ENCODE measurements at regions not wholly inside any gene's neighbourhood (a gene's known extent, or its start where the extent isn't known, plus 50 kb on each side); places are given as distances from the start of the nearest gene placed in this dataset.
A peak's percentile ranks its signal among the peaks of the same experiment; 100 is the strongest.

- H2AFZ ChIP-seq (ENCODE audit: insufficient read depth, low read depth, low read length, poor library complexity, severe bottlenecking) = no peak overlapping the region
- no peaks in the 10 kb centered on the region for H3K36me3 ChIP-seq (replicated peaks in 1 of 2; ENCODE audit: control insufficient read depth in 1 of 2, insufficient read depth in 2 of 2, low read length in 2 of 2)
- no peaks in the 10 kb centered on the region for H4K20me1 ChIP-seq (ENCODE audit: insufficient read depth, low read length)
- H3K27me3 Mint-ChIP-seq (ENCODE audit: low read depth in 3 of 3) = peaks cover 0 to 20% (median 6%) of the 10 kb centered on the region in 3 donors
- no peak overlapping the region for H3K4me3 Mint-ChIP-seq
- H3K4me1 ChIP-seq (ENCODE audit: control insufficient read depth in 1 of 2, insufficient read depth in 2 of 2, low read length in 2 of 2) = no peaks in the 10 kb centered on the region
- H3K9me3 Mint-ChIP-seq = peaks cover 0 to 7% (median 0%) of the 10 kb centered on the region in 7 donors
- no peak overlapping the region for H3K4me2 ChIP-seq (replicated peaks; ENCODE audit: extremely low read depth, low read length, poor library complexity, severe bottlenecking)
- no peaks in the 10 kb centered on the region for H3K4me1 Mint-ChIP-seq
- DNase-seq = no peak
- no peak overlapping the region for H3K27ac ChIP-seq (ENCODE audit: low read depth in 1 of 2, low read length in 2 of 2)
- H3K4me3 ChIP-seq (replicated peaks in 1 of 3; ENCODE audit: low read depth in 2 of 3, low read length in 3 of 3) = no peak overlapping the region
- H3K36me3 Mint-ChIP-seq = no peaks in the 10 kb centered on the region
- 100% methylated on average over 1 of the region's 5 CpGs for WGBS (ENCODE audit: insufficient coverage)
- peak overlapping the region in 1 of 7 donors; percentile 4 for H3K27ac Mint-ChIP-seq
- no peak overlapping the region for H3K9ac ChIP-seq (ENCODE audit: insufficient read depth, low read length, poor library complexity, severe bottlenecking)
- H3K79me2 ChIP-seq (ENCODE audit: insufficient read depth, low read length) = no peaks in the 10 kb centered on the region
- no peak for TF ChIP-seq CTCF (IDR thresholded peaks at IDR 0.05)
- H3K9me3 ChIP-seq (replicated peaks in 1 of 2; ENCODE audit: control insufficient read depth in 1 of 2, insufficient read depth in 1 of 2, low read length in 2 of 2) = no peaks in the 10 kb centered on the region
- no peaks in the 10 kb centered on the region for H3K27me3 ChIP-seq (ENCODE audit: control insufficient read depth in 2 of 2, insufficient read depth in 2 of 2, low read length in 2 of 2)
- intact Hi-C loops (cut with micrococcal nuclease) = no loop called here
Observed at GRCh38 chr6:106017454-106017853, 68.7 kb upstream of the PRDM1 start.

DNA sequence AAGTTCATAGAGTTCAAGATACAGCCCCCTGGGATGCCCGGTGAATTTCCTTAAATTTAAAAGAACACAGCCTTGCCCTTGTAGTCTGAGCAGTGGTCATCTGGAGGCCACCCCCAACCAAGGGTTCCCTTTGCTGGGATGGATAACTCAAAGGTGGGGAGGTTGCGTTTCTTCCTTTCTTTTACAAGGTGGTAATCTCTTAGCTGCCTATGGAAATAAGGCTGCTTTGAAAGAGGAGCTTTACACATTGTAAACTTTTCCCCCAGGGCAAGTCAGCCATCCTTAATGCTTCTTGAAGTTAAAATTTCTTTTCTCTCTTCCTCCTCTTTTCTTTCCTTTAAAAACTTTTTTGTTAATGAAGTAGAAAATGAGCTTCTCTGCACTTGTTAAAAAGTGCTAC is 71.2 kb upstream of the PRDM1 start:
- H3K9me3 ChIP-seq (replicated peaks in 1 of 2; ENCODE audit: control insufficient read depth in 1 of 2, insufficient read depth in 1 of 2, low read length in 2 of 2) = no peaks in the 10 kb centered on the region
- H3K27me3 ChIP-seq (ENCODE audit: control insufficient read depth in 2 of 2, insufficient read depth in 2 of 2, low read length in 2 of 2) = no peaks in the 10 kb centered on the region
- H4K20me1 ChIP-seq (ENCODE audit: insufficient read depth, low read length) = no peaks in the 10 kb centered on the region
- H3K4me3 ChIP-seq (replicated peaks in 1 of 3; ENCODE audit: low read depth in 2 of 3, low read length in 3 of 3) = no peak overlapping the region
- Mint-ChIP-seq H3K36me3 (no peaks in the 10 kb centered on the region), H3K27ac (no peak overlapping the region), H3K9me3 (peaks cover 0 to 6% (median 0%) of the 10 kb centered on the region in 7 donors), H3K4me3 (no peak overlapping the region), H3K27me3 (ENCODE audit: low read depth in 3 of 3) (peaks cover 3 to 20% (median 6%) of the 10 kb centered on the region in 3 donors), H3K4me1 (no peaks in the 10 kb centered on the region)
- no peak overlapping the region for H3K4me2 ChIP-seq (replicated peaks; ENCODE audit: extremely low read depth, low read length, poor library complexity, severe bottlenecking)
- no peaks in the 10 kb centered on the region for H3K4me1 ChIP-seq (ENCODE audit: control insufficient read depth in 1 of 2, insufficient read depth in 2 of 2, low read length in 2 of 2)
- H3K36me3 ChIP-seq (replicated peaks in 1 of 2; ENCODE audit: control insufficient read depth in 1 of 2, insufficient read depth in 2 of 2, low read length in 2 of 2) = no peaks in the 10 kb centered on the region
- no peak overlapping the region for H3K27ac ChIP-seq (ENCODE audit: low read depth in 1 of 2, low read length in 2 of 2)
- WGBS (ENCODE audit: insufficient coverage) = no CpG with 5 or more reads among the region's 2 CpGs
- no peak overlapping the region for H3K9ac ChIP-seq (ENCODE audit: insufficient read depth, low read length, poor library complexity, severe bottlenecking)
- no peak for TF ChIP-seq CTCF (IDR thresholded peaks at IDR 0.05)
- intact Hi-C loops (cut with micrococcal nuclease) = no loop called here
- H3K79me2 ChIP-seq (ENCODE audit: insufficient read depth, low read length) = no peaks in the 10 kb centered on the region
- no peak overlapping the region for H2AFZ ChIP-seq (ENCODE audit: insufficient read depth, low read depth, low read length, poor library complexity, severe bottlenecking)
- no peak for DNase-seq
